Activated naive CD4-positive, alpha-beta T cell treated with anti-CD3 and anti-CD28 coated beads for 36 hours (primary cell): ENCODE measurements at regions not wholly inside any gene's neighbourhood (a gene's known extent, or its start where the extent isn't known, plus 50 kb on each side); places are given as distances from the start of the nearest gene placed in this dataset.

ENCODE experiments used
- CTCF ChIA-PET: fragments of 350-600 bp; sonication (Branson Sonifier 250); formaldehyde crosslinking; loops from one replicate; lab custom pipeline; 2021; ENCODE audit warnings: antibody characterized with exemption; lab: Charles Lee
- DNase-seq: peaks from one replicate; pipeline ENCODE4 v3.0.0-alpha.2; 2020
- H3K27ac Mint-ChIP-seq: one replicate; pipeline ENCODE4 v1.8.0; 2021; ENCODE audit warnings: mild to moderate bottlenecking, mixed read lengths
- H3K27me3 Mint-ChIP-seq: one replicate; pipeline ENCODE4 v1.8.0; 2021; ENCODE audit warnings: low read depth, mixed read lengths
- H3K36me3 Mint-ChIP-seq: one replicate; pipeline ENCODE4 v1.8.0; 2021; ENCODE audit warnings: low read depth, mixed read lengths
- H3K4me1 Mint-ChIP-seq: one replicate; pipeline ENCODE4 v1.8.0; 2021; ENCODE audit warnings: low read depth, mixed read lengths
- H3K4me3 Mint-ChIP-seq: one replicate; pipeline ENCODE4 v1.8.0; 2021; ENCODE audit warnings: mild to moderate bottlenecking, moderate library complexity, mixed read lengths
- H3K9me3 Mint-ChIP-seq: one replicate; pipeline ENCODE4 v1.8.0; 2021; ENCODE audit warnings: mixed read lengths
- intact Hi-C: fragments of 100-400 bp; cut with micrococcal nuclease; formaldehyde crosslinking; loops from one replicate; pipeline ENCODE4 v1.15.1; 2023

DNA sequence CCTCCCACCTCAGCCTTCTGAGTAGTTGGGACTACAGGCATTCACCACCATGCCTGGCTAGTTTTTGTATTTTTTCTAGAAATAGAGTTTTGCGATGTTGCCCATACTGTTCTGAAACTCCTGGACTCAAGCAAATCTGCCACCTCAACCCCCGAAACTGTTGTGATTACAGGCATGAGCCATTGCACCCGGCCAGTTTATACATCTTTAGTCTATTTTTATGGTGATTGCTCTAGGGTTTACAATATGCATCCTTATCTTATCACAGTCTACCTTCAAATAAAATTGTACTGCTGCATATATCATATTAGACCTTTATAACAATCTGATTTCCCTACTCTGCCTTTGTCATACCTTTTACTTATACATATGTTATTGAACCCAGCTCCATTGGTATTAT lies 56.9 kb downstream of the SOWAHB start:
- H3K27me3 Mint-ChIP-seq: no peaks in the 10 kb centered on the region
- CTCF ChIA-PET: no interaction called here
- intact Hi-C loops: no loop called here
- H3K27ac Mint-ChIP-seq: no peak overlapping the region
- no peaks in the 10 kb centered on the region for H3K36me3 Mint-ChIP-seq
- H3K9me3 Mint-ChIP-seq: no peaks in the 10 kb centered on the region
- DNase-seq: no peak
- no peak overlapping the region for H3K4me3 Mint-ChIP-seq
- no peaks in the 10 kb centered on the region for H3K4me1 Mint-ChIP-seq

DNA sequence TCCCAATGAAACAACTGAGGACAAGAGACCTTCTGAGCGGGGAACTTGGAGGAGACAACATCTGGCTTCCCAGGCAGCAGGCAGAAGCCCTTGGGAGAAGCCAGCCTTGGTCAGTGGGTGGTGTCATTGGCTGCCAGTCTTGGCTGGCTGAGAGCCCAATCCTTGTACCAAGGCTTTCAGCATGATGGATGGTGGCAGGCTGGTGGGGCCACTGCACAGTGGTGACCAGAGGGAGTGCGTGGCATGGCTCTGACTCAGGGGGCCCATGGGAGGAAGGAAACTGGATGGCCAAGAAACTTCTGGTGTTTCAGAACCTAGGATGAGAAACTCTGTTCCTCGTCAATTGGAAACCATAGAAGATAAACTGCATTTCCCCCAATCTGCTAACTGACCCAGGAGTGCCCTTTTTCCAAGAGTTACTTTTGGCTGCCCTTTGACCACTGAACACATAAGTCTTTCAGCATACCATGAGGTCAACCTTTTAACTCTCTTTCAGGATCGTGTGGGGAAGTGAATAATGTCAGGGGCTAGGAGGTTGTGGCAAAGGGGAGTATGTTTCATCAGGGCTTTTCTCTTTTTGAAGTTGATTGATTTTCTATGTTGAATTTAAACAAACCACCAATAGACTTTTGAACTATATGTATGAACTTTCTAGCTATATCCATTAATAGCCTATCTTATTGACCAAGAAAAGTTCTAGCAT lies 60.9 kb downstream of the SOWAHB start:
- no peaks in the 10 kb centered on the region for H3K36me3 Mint-ChIP-seq
- no peak overlapping the region for H3K27ac Mint-ChIP-seq
- DNase-seq: no peak
- no peaks in the 10 kb centered on the region for H3K27me3 Mint-ChIP-seq
- H3K4me1 Mint-ChIP-seq: no peaks in the 10 kb centered on the region
- no peak overlapping the region for H3K4me3 Mint-ChIP-seq
- CTCF ChIA-PET: interaction anchor here (0.6 kb wide), 1 partner anchor 242 kb away, joined by 5 read pairs; no protein-coding TSS in a partner anchor
- no peaks in the 10 kb centered on the region for H3K9me3 Mint-ChIP-seq
- intact Hi-C loops: no loop called here
